Esophagus squamous epithelium (tissue), 4 donors: ENCODE measurements at regions not wholly inside any gene's neighbourhood (a gene's known extent, or its start where the extent isn't known, plus 50 kb on each side); places are given as distances from the start of the nearest gene placed in this dataset.

ENCODE experiments used
- CTCF ChIP-seq, 6 experiments: fragments of 450-650 bp in 4 of 6; fragments of 200-600 bp in 2 of 6; sonication (generic) in 2 of 6; IDR thresholded peaks; one replicate each; pipeline ENCODE4 v1.5.1; 2016 to 2019; ENCODE audit warnings: antibody characterized with exemption in 6 of 6, mild to moderate bottlenecking in 4 of 6, moderate library complexity in 4 of 6
- POLR2A ChIP-seq, 4 donors: fragments of 450-650 bp; IDR thresholded peaks; one replicate each; pipeline ENCODE4 v1.6.1; 2017; ENCODE audit warnings: antibody characterized with exemption in 4 of 4, mild to moderate bottlenecking in 4 of 4, moderate library complexity in 3 of 4

GRCh38 chr16:85996843-85997242, 97.9 kb downstream of the IRF8 start:
- TF ChIP-seq CTCF (IDR thresholded peaks at IDR 0.05) (no peak), POLR2A (IDR thresholded peaks at IDR 0.05) (no peak)
